RWPE1 (cell line): ENCODE measurements at regions not wholly inside any gene's neighbourhood (a gene's known extent, or its start where the extent isn't known, plus 50 kb on each side); places are given as distances from the start of the nearest gene placed in this dataset.

ENCODE experiments used
- CTCF ChIA-PET: fragments of 350-600 bp; sonication (Branson Sonifier 250); formaldehyde crosslinking; extraction: SDS; loops from one replicate; lab custom pipeline; 2021; lab: Yijun Ruan, JAX
- POLR2A ChIA-PET: fragments of 400-600 bp; formaldehyde crosslinking; extraction: SDS; loops from one replicate; lab custom pipeline; 2020; ENCODE audit warnings: antibody characterized with exemption; ENCODE audit not compliant: low non-redundant PET; lab: Yijun Ruan, JAX
- DNase-seq: peaks from one replicate; pipeline ENCODE4 v3.0.0; 2012; ENCODE audit warnings: low spot score
- H3K27ac ChIP-seq: fragments of 450-650 bp; 2 replicates; pipeline ENCODE4 v1.5.1; 2017
- CTCF ChIP-seq: fragments of 450-650 bp; conservative IDR thresholded peaks from 2 replicates; pipeline ENCODE4 v1.5.1; 2017; ENCODE audit warnings: low read depth, mild to moderate bottlenecking

- POLR2A ChIA-PET: no interaction called here
- TF ChIP-seq CTCF: no peak
- no peak for DNase-seq
- CTCF ChIA-PET: no interaction called here
- H3K27ac ChIP-seq: no peak overlapping the region
Observed at GRCh38 chr14:58972233-58973017, 216.0 kb upstream of the DAAM1 start.

- DNase-seq: no peak
- POLR2A ChIA-PET: no interaction called here
- no peak for TF ChIP-seq CTCF
- CTCF ChIA-PET: interaction anchor here (0.7 kb wide), 1 partner anchor 224 kb away, joined by 3 read pairs; no protein-coding TSS in a partner anchor
- H3K27ac ChIP-seq: no peak overlapping the region
Observed at GRCh38 chr14:58977366-58977765, 211.1 kb upstream of the DAAM1 start.

- no peak overlapping the region for H3K27ac ChIP-seq
- no peak for TF ChIP-seq CTCF
- no peak for DNase-seq
- CTCF ChIA-PET: interaction anchor here (0.6 kb wide), 1 partner anchor 42 kb away, joined by 3 read pairs; no protein-coding TSS in a partner anchor
- POLR2A ChIA-PET: no interaction called here
Observed at GRCh38 chr14:58978343-58978742, 210.1 kb upstream of the DAAM1 start.

- DNase-seq: no peak
- H3K27ac ChIP-seq: no peak overlapping the region
- ChIA-PET POLR2A (no interaction called here), CTCF (no interaction called here)
- no peak for TF ChIP-seq CTCF
Observed at GRCh38 chr14:58979325-58979724, 209.1 kb upstream of the DAAM1 start.

- no peak overlapping the region for H3K27ac ChIP-seq
- no peak for DNase-seq
- ChIA-PET CTCF (no interaction called here), POLR2A (no interaction called here)
- TF ChIP-seq CTCF: no peak
Observed at GRCh38 chr14:58981840-58982239, 206.6 kb upstream of the DAAM1 start.

GRCh38 chr14:58985786-58986185 is 202.7 kb upstream of the DAAM1 start:
- POLR2A ChIA-PET: no interaction called here

More at GRCh38 chr14:58985786-58986185, 202.7 kb upstream of the DAAM1 start:
- CTCF ChIA-PET: no interaction called here
- no peak overlapping the region for H3K27ac ChIP-seq
- no peak for DNase-seq
- TF ChIP-seq CTCF: no peak
